HEK293 (cell line): ENCODE measurements at regions not wholly inside any gene's neighbourhood (a gene's known extent, or its start where the extent isn't known, plus 50 kb on each side); places are given as distances from the start of the nearest gene placed in this dataset.

ENCODE experiments used
- CTCF ChIA-PET: fragments of 350-600 bp; formaldehyde crosslinking; extraction: SDS; loops from one replicate; lab custom pipeline; 2021; ENCODE audit warnings: antibody characterized with exemption; lab: Yijun Ruan, JAX
- POLR2A ChIA-PET: fragments of 300-600 bp; formaldehyde crosslinking; extraction: SDS; loops from one replicate; lab custom pipeline; 2020; ENCODE audit warnings: antibody characterized with exemption, inconsistent platforms; lab: Yijun Ruan, JAX
- H3K27ac ChIP-seq: fragments of 200-500 bp; sonication (Bioruptor generic); 2 replicates; pipeline ENCODE4 v1.5.1; 2014; ENCODE audit warnings: low read depth, low read length, control low read depth, inconsistent platforms; ENCODE audit errors: extremely low read depth
- H3K36me3 ChIP-seq, 2 experiments: fragments of 200-500 bp in 1 of 2; sonication (Bioruptor generic) in 1 of 2; 1 replicate in 1 of 2; 2 replicates in 1 of 2; pipeline ENCODE4 v1.5.1; 2014 to 2017; ENCODE audit warnings: inconsistent platforms in 2 of 2, low read length in 2 of 2; ENCODE audit not compliant: control insufficient read depth in 2 of 2, insufficient read depth in 1 of 2
- H3K4me1 ChIP-seq: fragments of 200-500 bp; sonication (Bioruptor generic); 2 replicates; pipeline ENCODE4 v1.5.1; 2014; ENCODE audit warnings: mild to moderate bottlenecking, low read length, inconsistent platforms; ENCODE audit not compliant: control insufficient read depth, insufficient read depth
- H3K4me3 ChIP-seq: 2 replicates; pipeline ENCODE4 v1.5.1; 2011; ENCODE audit warnings: low read depth, mild to moderate bottlenecking, control low read depth, low read length, moderate library complexity
- H3K9me3 ChIP-seq: fragments of 200-500 bp; sonication (Bioruptor generic); 2 replicates; pipeline ENCODE4 v1.5.1; 2014; ENCODE audit warnings: low read depth, low read length, inconsistent platforms; ENCODE audit not compliant: control insufficient read depth, insufficient read depth
- GLIS1 ChIP-seq: fragments of 450-650 bp; formaldehyde crosslinking; IDR thresholded peaks from 2 replicates; pipeline ENCODE4 v1.5.1; 2016; ENCODE audit warnings: missing biosample characterization, missing genetic modification characterization
- KLF16 ChIP-seq: fragments of 450-650 bp; formaldehyde crosslinking; IDR thresholded peaks from 2 replicates; pipeline ENCODE4 v1.5.1; 2017; ENCODE audit warnings: missing biosample characterization, missing genetic modification characterization
- KLF9 ChIP-seq: fragments of 450-650 bp; formaldehyde crosslinking; IDR thresholded peaks from 2 replicates; pipeline ENCODE4 v1.5.1; 2016; ENCODE audit warnings: missing biosample characterization, missing genetic modification characterization, low read depth
- OSR2 ChIP-seq: fragments of 450-650 bp; formaldehyde crosslinking; IDR thresholded peaks from 2 replicates; pipeline ENCODE4 v1.5.1; 2016; ENCODE audit warnings: missing biosample characterization, missing genetic modification characterization
- OVOL3 ChIP-seq: fragments of 450-650 bp; formaldehyde crosslinking; IDR thresholded peaks from 2 replicates; pipeline ENCODE4 v1.5.1; 2016; ENCODE audit warnings: missing biosample characterization, missing genetic modification characterization
- PRDM1 ChIP-seq: fragments of 450-650 bp; formaldehyde crosslinking; IDR thresholded peaks from 2 replicates; pipeline ENCODE4; 2016; ENCODE audit warnings: missing biosample characterization, missing genetic modification characterization
- SP7 ChIP-seq: fragments of 450-650 bp; formaldehyde crosslinking; IDR thresholded peaks from 2 replicates; pipeline ENCODE4 v1.5.1; 2016; ENCODE audit warnings: missing biosample characterization, missing genetic modification characterization
- TCF7L2 ChIP-seq: IDR thresholded peaks from 2 replicates; pipeline ENCODE4 v1.6.1; 2011; ENCODE audit warnings: low read depth, mild to moderate bottlenecking, inconsistent platforms, low read length, moderate library complexity, borderline replicate concordance
- ZBTB10 ChIP-seq: fragments of 450-650 bp; formaldehyde crosslinking; IDR thresholded peaks from 2 replicates; pipeline ENCODE4 v1.5.1; 2016; ENCODE audit warnings: missing biosample characterization, missing genetic modification characterization
- ZFP41 ChIP-seq: fragments of 450-650 bp; formaldehyde crosslinking; IDR thresholded peaks from 2 replicates; pipeline ENCODE4 v1.5.1; 2016; ENCODE audit warnings: missing biosample characterization, missing genetic modification characterization, borderline replicate concordance
- ZIC2 ChIP-seq: fragments of 450-650 bp; formaldehyde crosslinking; IDR thresholded peaks from 2 replicates; pipeline ENCODE4 v1.5.1; 2016; ENCODE audit warnings: missing biosample characterization, missing genetic modification characterization
- ZNF112 ChIP-seq: fragments of 450-650 bp; formaldehyde crosslinking; IDR thresholded peaks from 2 replicates; pipeline ENCODE4 v1.5.0; 2017; ENCODE audit warnings: missing biosample characterization, missing genetic modification characterization
- ZNF2 ChIP-seq: fragments of 450-650 bp; formaldehyde crosslinking; IDR thresholded peaks from 2 replicates; pipeline ENCODE4 v1.5.1; 2016; ENCODE audit warnings: missing biosample characterization, missing genetic modification characterization
- ZNF324 ChIP-seq: fragments of 450-650 bp; formaldehyde crosslinking; IDR thresholded peaks from 2 replicates; pipeline ENCODE4 v1.5.1; 2016; ENCODE audit warnings: missing biosample characterization, missing genetic modification characterization
- ZNF843 ChIP-seq: fragments of 450-650 bp; formaldehyde crosslinking; IDR thresholded peaks from 2 replicates; pipeline ENCODE4 v1.5.1; 2016; ENCODE audit warnings: missing biosample characterization, missing genetic modification characterization
- ZSCAN18 ChIP-seq: fragments of 450-650 bp; formaldehyde crosslinking; IDR thresholded peaks from 2 replicates; pipeline ENCODE4 v1.5.1; 2016; ENCODE audit warnings: missing biosample characterization, missing genetic modification characterization
- TF ChIP-seq, protein P1 (sequence below): fragments of 450-650 bp; formaldehyde crosslinking; IDR thresholded peaks from 2 replicates; pipeline ENCODE4 v1.5.1; 2016; ENCODE audit warnings: missing biosample characterization, missing genetic modification characterization
- TF ChIP-seq, protein P2 (sequence below): fragments of 450-650 bp; formaldehyde crosslinking; IDR thresholded peaks from 2 replicates; pipeline ENCODE4 v1.5.1; 2016; ENCODE audit warnings: missing biosample characterization, missing genetic modification characterization
- TF ChIP-seq, protein P3 (sequence below): fragments of 450-650 bp; formaldehyde crosslinking; IDR thresholded peaks from 2 replicates; pipeline ENCODE4 v1.5.1; 2016; ENCODE audit warnings: missing biosample characterization, missing genetic modification characterization, low read depth

DNA sequence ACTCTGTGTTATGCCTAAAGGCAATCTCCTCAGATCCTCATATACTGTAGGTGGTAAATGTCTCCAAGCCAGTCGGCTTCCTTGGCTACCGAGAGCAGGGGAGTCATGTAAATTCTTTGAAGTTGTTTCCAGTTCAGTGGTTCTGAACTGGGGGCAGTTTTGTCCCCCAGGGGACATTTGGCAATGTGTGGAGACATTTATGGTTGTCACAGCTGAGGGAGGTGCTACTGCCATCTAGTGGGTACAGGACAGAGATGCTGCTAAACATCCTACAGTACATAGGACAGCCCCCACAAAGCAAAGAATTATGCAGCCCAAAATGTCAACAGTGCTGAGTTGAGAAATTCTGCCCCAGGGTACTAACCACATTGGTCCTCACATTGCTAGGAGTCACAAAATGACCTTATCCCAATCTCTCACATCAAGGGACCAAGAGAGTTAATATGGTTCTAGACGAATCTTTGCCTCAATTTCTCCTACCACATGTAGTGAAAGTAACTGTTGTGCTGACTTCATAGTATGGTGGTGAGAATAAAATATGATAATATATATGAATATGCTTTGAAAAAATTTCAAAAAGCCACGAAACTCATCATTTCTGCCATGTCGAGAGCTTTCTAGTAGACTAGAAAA is 104.4 kb upstream of the ARHGAP24 start (continued):
- TF ChIP-seq, protein P1, sequence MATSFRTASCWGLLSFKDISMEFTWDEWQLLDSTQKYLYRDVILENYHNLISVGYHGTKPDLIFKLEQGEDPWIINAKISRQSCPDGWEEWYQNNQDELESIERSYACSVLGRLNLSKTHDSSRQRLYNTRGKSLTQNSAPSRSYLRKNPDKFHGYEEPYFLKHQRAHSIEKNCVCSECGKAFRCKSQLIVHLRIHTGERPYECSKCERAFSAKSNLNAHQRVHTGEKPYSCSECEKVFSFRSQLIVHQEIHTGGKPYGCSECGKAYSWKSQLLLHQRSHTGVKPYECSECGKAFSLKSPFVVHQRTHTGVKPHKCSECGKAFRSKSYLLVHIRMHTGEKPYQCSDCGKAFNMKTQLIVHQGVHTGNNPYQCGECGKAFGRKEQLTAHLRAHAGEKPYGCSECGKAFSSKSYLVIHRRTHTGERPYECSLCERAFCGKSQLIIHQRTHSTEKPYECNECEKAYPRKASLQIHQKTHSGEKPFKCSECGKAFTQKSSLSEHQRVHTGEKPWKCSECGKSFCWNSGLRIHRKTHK = no peak
- TF ChIP-seq OSR2 (0 out of 2 replicates have a peak, but pooled peaks have one; percentile 28), ZNF112 (tag by site-specific recombination) (no peak), ZFP41 (tag by site-specific recombination) (no peak), ZNF843 (tag by site-specific recombination) (no peak), GLIS1 (tag by site-specific recombination) (0 out of 2 replicates have a peak, but pooled peaks have one; percentile 24), ZSCAN18 (tag by site-specific recombination) (no peak), TCF7L2 (0 out of 2 replicates have a peak, but pooled peaks have one; percentile 38), OVOL3 (tag by site-specific recombination) (no peak), ZBTB10 (tag by site-specific recombination) (no peak), PRDM1 (no peak), KLF9 (tag by site-specific recombination) (no peak), ZNF324 (tag by site-specific recombination) (no peak)
- TF ChIP-seq, protein P2, sequence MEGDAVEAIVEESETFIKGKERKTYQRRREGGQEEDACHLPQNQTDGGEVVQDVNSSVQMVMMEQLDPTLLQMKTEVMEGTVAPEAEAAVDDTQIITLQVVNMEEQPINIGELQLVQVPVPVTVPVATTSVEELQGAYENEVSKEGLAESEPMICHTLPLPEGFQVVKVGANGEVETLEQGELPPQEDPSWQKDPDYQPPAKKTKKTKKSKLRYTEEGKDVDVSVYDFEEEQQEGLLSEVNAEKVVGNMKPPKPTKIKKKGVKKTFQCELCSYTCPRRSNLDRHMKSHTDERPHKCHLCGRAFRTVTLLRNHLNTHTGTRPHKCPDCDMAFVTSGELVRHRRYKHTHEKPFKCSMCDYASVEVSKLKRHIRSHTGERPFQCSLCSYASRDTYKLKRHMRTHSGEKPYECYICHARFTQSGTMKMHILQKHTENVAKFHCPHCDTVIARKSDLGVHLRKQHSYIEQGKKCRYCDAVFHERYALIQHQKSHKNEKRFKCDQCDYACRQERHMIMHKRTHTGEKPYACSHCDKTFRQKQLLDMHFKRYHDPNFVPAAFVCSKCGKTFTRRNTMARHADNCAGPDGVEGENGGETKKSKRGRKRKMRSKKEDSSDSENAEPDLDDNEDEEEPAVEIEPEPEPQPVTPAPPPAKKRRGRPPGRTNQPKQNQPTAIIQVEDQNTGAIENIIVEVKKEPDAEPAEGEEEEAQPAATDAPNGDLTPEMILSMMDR (tag by site-specific recombination) = peak; percentile 35; the same call in 1 of the 2 replicates
- TF ChIP-seq, protein P3, sequence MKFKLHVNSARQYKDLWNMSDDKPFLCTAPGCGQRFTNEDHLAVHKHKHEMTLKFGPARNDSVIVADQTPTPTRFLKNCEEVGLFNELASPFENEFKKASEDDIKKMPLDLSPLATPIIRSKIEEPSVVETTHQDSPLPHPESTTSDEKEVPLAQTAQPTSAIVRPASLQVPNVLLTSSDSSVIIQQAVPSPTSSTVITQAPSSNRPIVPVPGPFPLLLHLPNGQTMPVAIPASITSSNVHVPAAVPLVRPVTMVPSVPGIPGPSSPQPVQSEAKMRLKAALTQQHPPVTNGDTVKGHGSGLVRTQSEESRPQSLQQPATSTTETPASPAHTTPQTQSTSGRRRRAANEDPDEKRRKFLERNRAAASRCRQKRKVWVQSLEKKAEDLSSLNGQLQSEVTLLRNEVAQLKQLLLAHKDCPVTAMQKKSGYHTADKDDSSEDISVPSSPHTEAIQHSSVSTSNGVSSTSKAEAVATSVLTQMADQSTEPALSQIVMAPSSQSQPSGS (tag by site-specific recombination) = no peak

GRCh38 chr4:85372966-85373365 is 102.0 kb upstream of the ARHGAP24 start:
- no peaks in the 10 kb centered on the region for H3K36me3 ChIP-seq
- no peaks in the 10 kb centered on the region for H3K4me1 ChIP-seq
- H3K9me3 ChIP-seq = no peaks in the 10 kb centered on the region
- TF ChIP-seq ZNF2 (tag by site-specific recombination) = no peak
- no peak for TF ChIP-seq ZIC2 (tag by site-specific recombination)
- no peak for TF ChIP-seq KLF16 (tag by site-specific recombination)
- no peak for TF ChIP-seq SP7 (tag by site-specific recombination)
- no peak overlapping the region for H3K27ac ChIP-seq
- ChIA-PET CTCF (interaction anchor here (0.6 to 2.3 kb wide), 4 partner anchors 9 to 195 kb away, joined by 3 to 8 read pairs (median 4); no protein-coding TSS in a partner anchor), POLR2A (no interaction called here)
- H3K4me3 ChIP-seq = no peak overlapping the region
